ENCODE measurements at regions not wholly inside any gene's neighbourhood (a gene's known extent, or its start where the extent isn't known, plus 50 kb on each side); places are given as distances from the start of the nearest gene placed in this dataset.

GRCh38 chr5:109247986-109248385 is 161.8 kb downstream of the PJA2 start:
- H2AFZ ChIP-seq (replicated peaks; ENCODE audit: low read length, poor library complexity) = no peak overlapping the region

More at GRCh38 chr5:109247986-109248385, 161.8 kb downstream of the PJA2 start:
- ChIA-PET POLR2A (ENCODE audit: unreplicated experiment) (no interaction called here), CTCF (no interaction called here)
- Histone ChIP-seq H3K9me1 (ENCODE audit: insufficient read depth, low read length) (no peaks in the 10 kb centered on the region), H3K14ac (replicated peaks; ENCODE audit: low read depth, low read length) (no peak overlapping the region), H3K4ac (ENCODE audit: low read depth, low read length) (no peak overlapping the region), H2AK5ac (ENCODE audit: low read depth, low read length) (no peak overlapping the region), H3K9me3 (ENCODE audit: control insufficient read depth, insufficient read depth, low read length) (peaks cover 3% of the 10 kb centered on the region; the same call in 1 of the 2 replicates), H3K9ac (ENCODE audit: low read depth, low read length) (no peak overlapping the region), H4K91ac (ENCODE audit: insufficient read depth, low read depth, low read length) (no peak overlapping the region), H4K8ac (ENCODE audit: low read depth in 2 of 2, low read length in 2 of 2) (no peak overlapping the region), H3K4me1 (ENCODE audit: control insufficient read depth, insufficient read depth, low read length) (no peaks in the 10 kb centered on the region), H2BK15ac (ENCODE audit: low read depth, low read length) (no peak overlapping the region), H2BK20ac (ENCODE audit: low read depth, low read length) (no peak overlapping the region), H3K4me2 (ENCODE audit: low read depth, low read length) (no peak overlapping the region), H2BK5ac (ENCODE audit: low read depth, low read length, poor library complexity, severe bottlenecking) (no peak overlapping the region), H2BK120ac (ENCODE audit: low read depth, low read length) (no peak overlapping the region), H3K4me3 (ENCODE audit: insufficient read depth, low read depth, low read length) (no peak overlapping the region), H3K23ac (ENCODE audit: low read depth, low read length) (no peak overlapping the region), H3K27ac (ENCODE audit: insufficient read depth, low read length) (no peak overlapping the region), H4K5ac (ENCODE audit: low read depth, low read length) (no peak overlapping the region), H3K27me3 (ENCODE audit: control insufficient read depth, insufficient read depth, low read length) (no peaks in the 10 kb centered on the region; the same call in 1 of the 2 replicates), H4K20me1 (ENCODE audit: insufficient read depth, low read length) (no peaks in the 10 kb centered on the region), H3K36me3 (ENCODE audit: control insufficient read depth, insufficient read depth, low read length) (no peaks in the 10 kb centered on the region), H3K79me1 (ENCODE audit: low read depth in 1 of 2, low read length in 2 of 2) (no peaks in the 10 kb centered on the region), H3K56ac (ENCODE audit: extremely low read depth, insufficient read depth, low read length) (no peak overlapping the region), H3K18ac (ENCODE audit: low read depth, low read length) (no peak overlapping the region), H2AK9ac (replicated peaks; ENCODE audit: low read depth, low read length, poor library complexity) (no peak overlapping the region)
- in situ Hi-C loops (cut with MboI; ENCODE audit: low sequenced_read_pairs) = no loop called here
- dilution Hi-C loops (cut with HindIII; ENCODE audit: low sequenced_read_pairs, unreplicated experiment) = no loop called here
- DNase-seq = no peak
- intact Hi-C loops (cut with micrococcal nuclease) = no loop called here
- TF ChIP-seq POLR2A (IDR thresholded peaks at IDR 0.05; ENCODE audit: low read depth, low read length) (no peak), MAFK (IDR thresholded peaks at IDR 0.05; ENCODE audit: low read depth, low read length) (no peak), SMC3 (IDR thresholded peaks at IDR 0.05; ENCODE audit: low read depth, low read length) (no peak), RCOR1 (IDR thresholded peaks at IDR 0.05; ENCODE audit: insufficient replicate concordance, low read length) (no peak), RFX5 (IDR thresholded peaks at IDR 0.05; ENCODE audit: low read depth, low read length) (no peak), FOS (IDR thresholded peaks at IDR 0.05; ENCODE audit: low read depth, low read length) (no peak), MAZ (IDR thresholded peaks at IDR 0.05; ENCODE audit: borderline replicate concordance, low read depth, low read length) (no peak), CTCF (conservative IDR thresholded peaks at IDR 0.05; ENCODE audit: low read depth, low read length) (no peak), RAD21 (IDR thresholded peaks at IDR 0.05; ENCODE audit: low read length) (no peak), NFE2L2 (IDR thresholded peaks at IDR 0.05; ENCODE audit: low read depth, low read length) (no peak), MXI1 (IDR thresholded peaks at IDR 0.05; ENCODE audit: borderline replicate concordance, low read depth, low read length) (no peak), USF2 (IDR thresholded peaks at IDR 0.05; ENCODE audit: low read depth, low read length) (no peak), BHLHE40 (IDR thresholded peaks at IDR 0.05; ENCODE audit: low read depth, low read length) (no peak), ELK1 (IDR thresholded peaks at IDR 0.05; ENCODE audit: borderline replicate concordance, low read depth, low read length) (no peak), CEBPB (IDR thresholded peaks at IDR 0.05; ENCODE audit: low read depth, low read length) (no peak)
- no peak for ATAC-seq (ENCODE audit: low read depth)
- BruUV-seq (replicated peaks) = no TSS peak

All from IMR-90 (cell line).